Neural progenitor cell (in vitro differentiated cells): ENCODE measurements at regions not wholly inside any gene's neighbourhood (a gene's known extent, or its start where the extent isn't known, plus 50 kb on each side); places are given as distances from the start of the nearest gene placed in this dataset.
A peak's percentile ranks its signal among the peaks of the same experiment; 100 is the strongest.
"Not testable (repeated sequence)": the region's sequence is repeated elsewhere in the genome, so short reads cannot be mapped to it uniquely, and the experiment has no call there.

Experiments used
- DNase-seq: peaks from one replicate; pipeline ENCODE4 v3.0.0-alpha.2; 2016; ENCODE audit warnings: low spot score
- H2AFZ ChIP-seq: fragments of 200-600 bp; sonication (generic); replicated peaks from 2 replicates; pipeline ENCODE4 v1.6.1; 2016; ENCODE audit warnings: antibody characterized with exemption
- H3F3A ChIP-seq: fragments of 200-600 bp; sonication (generic); 2 replicates; pipeline ENCODE4 v1.6.1; 2016; ENCODE audit warnings: antibody characterized with exemption, low read depth
- H3K27ac ChIP-seq: fragments of 200-600 bp; sonication (generic); 2 replicates; pipeline ENCODE4 v1.5.1; 2016; ENCODE audit warnings: mild to moderate bottlenecking
- H3K27me3 ChIP-seq: fragments of 200-600 bp; sonication (generic); 2 replicates; pipeline ENCODE4 v1.6.1; 2016; ENCODE audit warnings: mild to moderate bottlenecking, moderate library complexity
- H3K36me3 ChIP-seq: fragments of 200-600 bp; sonication (generic); 2 replicates; pipeline ENCODE4 v1.5.1; 2016
- H3K4me1 ChIP-seq: fragments of 200-600 bp; sonication (generic); 2 replicates; pipeline ENCODE4 v1.6.1; 2016; ENCODE audit warnings: mixed run types
- H3K4me2 ChIP-seq: fragments of 200-600 bp; sonication (generic); 2 replicates; pipeline ENCODE4 v1.6.1; 2016
- H3K4me3 ChIP-seq: fragments of 200-600 bp; sonication (generic); 2 replicates; pipeline ENCODE4 v1.5.1; 2016
- H3K79me2 ChIP-seq: fragments of 200-600 bp; sonication (generic); 2 replicates; pipeline ENCODE4 v1.6.1; 2016; ENCODE audit warnings: low read depth
- H3K9ac ChIP-seq: fragments of 200-600 bp; sonication (generic); 2 replicates; pipeline ENCODE4 v1.6.1; 2016
- H3K9me3 ChIP-seq: fragments of 200-600 bp; sonication (generic); 2 replicates; pipeline ENCODE4 v1.5.1; 2016; ENCODE audit warnings: low read depth
- H4K20me1 ChIP-seq: fragments of 200-600 bp; sonication (generic); 2 replicates; pipeline ENCODE4 v1.6.1; 2016; ENCODE audit warnings: low read depth
- H3K27ac Mint-ChIP-seq: 3 replicates; pipeline ENCODE4 v1.8.0; 2021; ENCODE audit warnings: mixed read lengths
- H3K27me3 Mint-ChIP-seq: 2 replicates; pipeline ENCODE4 v1.8.0; 2022; ENCODE audit warnings: low read depth, mild to moderate bottlenecking, inconsistent platforms, moderate library complexity, mixed read lengths; ENCODE audit not compliant: insufficient read depth
- H3K36me3 Mint-ChIP-seq: 3 replicates; pipeline ENCODE4 v1.8.0; 2021; ENCODE audit warnings: mixed read lengths
- H3K4me1 Mint-ChIP-seq: 3 replicates; pipeline ENCODE4 v1.8.0; 2021; ENCODE audit warnings: mixed read lengths
- H3K4me3 Mint-ChIP-seq: 3 replicates; pipeline ENCODE4 v1.8.0; 2021; ENCODE audit warnings: mild to moderate bottlenecking, moderate library complexity, mixed read lengths
- H3K9me3 Mint-ChIP-seq: 3 replicates; pipeline ENCODE4 v1.8.0; 2020; ENCODE audit warnings: mixed read lengths
- EZH2 ChIP-seq: fragments of 200-600 bp; sonication (generic); IDR thresholded peaks from 2 replicates; pipeline ENCODE4 v1.6.1; 2017; ENCODE audit warnings: antibody characterized with exemption, mild to moderate bottlenecking, moderate library complexity
- EZH2phosphoT487 ChIP-seq: fragments of 200-600 bp; sonication (generic); IDR thresholded peaks from 2 replicates; pipeline ENCODE4 v1.6.1; 2017; ENCODE audit warnings: antibody characterized with exemption
- TF ChIP-seq, protein P1 (sequence below): fragments of 200-600 bp; sonication (generic); IDR thresholded peaks from 2 replicates; pipeline ENCODE4 v1.5.1; 2017; ENCODE audit warnings: antibody characterized with exemption, mild to moderate bottlenecking

DNA sequence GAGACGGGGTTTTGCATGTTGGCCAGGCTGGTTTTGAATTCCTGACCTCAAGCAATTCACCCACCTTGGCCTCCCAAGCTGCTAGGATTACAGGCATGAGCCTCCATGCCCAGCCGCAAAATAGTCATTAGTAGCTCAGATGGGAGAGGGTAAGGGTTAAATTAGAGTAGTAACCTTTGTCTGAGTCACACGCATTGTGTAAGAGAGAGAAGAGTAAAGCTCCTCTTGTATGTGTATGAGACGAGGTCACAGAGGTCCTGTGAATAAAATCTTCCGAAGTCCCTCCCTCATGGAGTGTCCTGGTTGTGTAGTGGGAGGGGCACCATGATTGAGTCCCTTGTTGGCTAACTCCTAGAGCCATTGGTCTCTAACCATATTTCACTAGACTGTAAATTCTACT lies 85.2 kb upstream of the CDC14C start:
- H3K79me2 ChIP-seq: no peaks in the 10 kb centered on the region
- no peak overlapping the region for H3K4me2 ChIP-seq
- no peaks in the 10 kb centered on the region for H3K27me3 ChIP-seq
- H3K27ac ChIP-seq: no peak overlapping the region
- Mint-ChIP-seq H3K4me1 (no peaks in the 10 kb centered on the region), H3K4me3 (no peak overlapping the region), H3K36me3 (no peaks in the 10 kb centered on the region), H3K27ac (no peak overlapping the region), H3K9me3 (no peaks in the 10 kb centered on the region), H3K27me3 (no peaks in the 10 kb centered on the region)
- H3F3A ChIP-seq: no peaks in the 10 kb centered on the region
- H2AFZ ChIP-seq: no peak overlapping the region
- H3K4me1 ChIP-seq: no peaks in the 10 kb centered on the region
- TF ChIP-seq EZH2phosphoT487: no peak
- TF ChIP-seq EZH2: no peak
- TF ChIP-seq, protein P1, sequence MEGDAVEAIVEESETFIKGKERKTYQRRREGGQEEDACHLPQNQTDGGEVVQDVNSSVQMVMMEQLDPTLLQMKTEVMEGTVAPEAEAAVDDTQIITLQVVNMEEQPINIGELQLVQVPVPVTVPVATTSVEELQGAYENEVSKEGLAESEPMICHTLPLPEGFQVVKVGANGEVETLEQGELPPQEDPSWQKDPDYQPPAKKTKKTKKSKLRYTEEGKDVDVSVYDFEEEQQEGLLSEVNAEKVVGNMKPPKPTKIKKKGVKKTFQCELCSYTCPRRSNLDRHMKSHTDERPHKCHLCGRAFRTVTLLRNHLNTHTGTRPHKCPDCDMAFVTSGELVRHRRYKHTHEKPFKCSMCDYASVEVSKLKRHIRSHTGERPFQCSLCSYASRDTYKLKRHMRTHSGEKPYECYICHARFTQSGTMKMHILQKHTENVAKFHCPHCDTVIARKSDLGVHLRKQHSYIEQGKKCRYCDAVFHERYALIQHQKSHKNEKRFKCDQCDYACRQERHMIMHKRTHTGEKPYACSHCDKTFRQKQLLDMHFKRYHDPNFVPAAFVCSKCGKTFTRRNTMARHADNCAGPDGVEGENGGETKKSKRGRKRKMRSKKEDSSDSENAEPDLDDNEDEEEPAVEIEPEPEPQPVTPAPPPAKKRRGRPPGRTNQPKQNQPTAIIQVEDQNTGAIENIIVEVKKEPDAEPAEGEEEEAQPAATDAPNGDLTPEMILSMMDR: no peak
- H3K9ac ChIP-seq: no peak overlapping the region
- no peak overlapping the region for H3K4me3 ChIP-seq
- DNase-seq: peak; percentile 7
- H3K36me3 ChIP-seq: no peaks in the 10 kb centered on the region
- H3K9me3 ChIP-seq: no peaks in the 10 kb centered on the region
- no peaks in the 10 kb centered on the region for H4K20me1 ChIP-seq

DNA sequence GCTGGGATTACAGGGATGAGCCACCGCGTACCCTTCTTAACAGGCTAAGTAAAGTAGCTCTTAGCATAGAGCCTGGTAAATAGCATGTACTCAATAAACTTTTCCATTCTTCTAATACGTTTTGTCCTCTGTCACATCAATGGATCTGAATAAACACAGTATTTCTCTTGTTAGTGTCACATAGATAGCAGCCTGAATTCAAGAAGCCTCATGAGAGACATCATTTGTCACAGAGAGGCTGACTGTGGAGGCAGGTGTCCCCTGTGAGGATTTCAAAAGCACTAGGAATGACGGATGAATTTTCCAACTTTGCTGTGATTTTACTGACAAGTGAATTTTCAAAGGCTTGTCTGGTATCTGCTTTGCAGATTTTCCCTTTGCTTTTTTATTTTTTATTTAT lies 82.6 kb upstream of the CDC14C start:
- Histone ChIP-seq H3K79me2 (no peaks in the 10 kb centered on the region), H4K20me1 (no peaks in the 10 kb centered on the region), H3K9me3 (no peaks in the 10 kb centered on the region), H3K4me2 (no peak overlapping the region), H3K9ac (no peak overlapping the region), H3K4me3 (no peak overlapping the region), H3F3A (no peaks in the 10 kb centered on the region), H2AFZ (no peak overlapping the region), H3K4me1 (no peaks in the 10 kb centered on the region), H3K27me3 (no peaks in the 10 kb centered on the region), H3K36me3 (no peaks in the 10 kb centered on the region), H3K27ac (no peak overlapping the region)
- TF ChIP-seq EZH2 (no peak), EZH2phosphoT487 (no peak)
- TF ChIP-seq, protein P1: no peak
- Mint-ChIP-seq H3K36me3 (no peaks in the 10 kb centered on the region), H3K9me3 (peaks cover 4% of the 10 kb centered on the region), H3K27ac (no peak overlapping the region), H3K4me1 (no peaks in the 10 kb centered on the region), H3K4me3 (no peak overlapping the region), H3K27me3 (no peaks in the 10 kb centered on the region)
- DNase-seq: no peak

DNA sequence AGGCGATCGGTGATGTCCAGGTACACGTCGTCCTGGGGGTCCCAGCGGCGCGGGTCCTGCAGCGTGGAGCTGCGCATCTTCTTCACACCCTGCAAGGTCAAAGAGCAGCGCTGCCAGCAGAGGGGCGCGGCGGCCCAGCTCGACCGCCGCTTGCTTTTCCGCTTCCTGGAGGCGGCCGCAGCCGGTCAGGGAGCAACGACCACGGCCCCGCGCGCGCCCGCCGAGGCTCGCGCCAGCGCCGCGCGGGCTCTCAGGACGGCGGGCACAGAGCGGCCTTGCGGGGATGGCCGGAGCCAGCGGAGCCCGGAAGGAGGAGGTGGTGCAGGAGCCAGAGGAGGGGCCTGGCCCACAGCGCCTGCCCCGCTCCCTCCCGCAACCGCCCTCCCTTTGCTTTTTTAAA lies 76.4 kb upstream of the CDC14C start:
- H3K36me3 Mint-ChIP-seq: no peaks in the 10 kb centered on the region

DNA sequence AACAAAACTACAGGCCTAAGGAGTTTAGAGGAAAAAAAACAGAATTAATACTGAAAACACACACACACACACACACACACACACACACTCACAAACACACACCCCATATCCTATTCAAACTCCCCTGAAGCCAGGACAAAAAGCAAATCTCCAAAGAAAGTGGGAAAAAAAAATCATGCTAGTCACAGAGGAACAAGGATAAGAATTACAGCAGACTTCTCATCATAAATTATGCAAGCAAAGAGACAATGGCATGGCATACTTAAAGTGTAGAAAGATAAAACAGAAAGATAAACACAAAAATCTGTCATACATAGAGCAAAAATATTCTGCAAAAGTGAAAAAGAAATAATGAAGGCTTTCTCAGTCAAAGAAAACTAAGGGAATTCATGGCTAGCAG lies 63.9 kb upstream of the CDC14C start:
- H3K27ac Mint-ChIP-seq, DNase-seq, H3K36me3 ChIP-seq, H3K27me3 ChIP-seq, H3K79me2 ChIP-seq, H3K4me3 ChIP-seq, H3F3A ChIP-seq, H3K4me3 Mint-ChIP-seq, H3K9me3 ChIP-seq, H3K4me1 ChIP-seq, H3K4me2 ChIP-seq, H3K36me3 Mint-ChIP-seq, H3K4me1 Mint-ChIP-seq, H2AFZ ChIP-seq, H3K27me3 Mint-ChIP-seq, H3K27ac ChIP-seq, H4K20me1 ChIP-seq, H3K9ac ChIP-seq: not testable (repeated sequence)
- peaks cover 15% of the 10 kb centered on the region for H3K9me3 Mint-ChIP-seq

More for the DNA sequence above, 76.4 kb upstream of the CDC14C start:
- Histone ChIP-seq H2AFZ (no peak overlapping the region), H3F3A (no peaks in the 10 kb centered on the region), H3K36me3 (no peaks in the 10 kb centered on the region), H3K9me3 (no peaks in the 10 kb centered on the region), H3K4me3 (no peak overlapping the region), H3K27ac (no peak overlapping the region), H3K9ac (no peak overlapping the region), H3K27me3 (no peaks in the 10 kb centered on the region), H3K79me2 (no peaks in the 10 kb centered on the region), H4K20me1 (no peaks in the 10 kb centered on the region), H3K4me2 (no peak overlapping the region), H3K4me1 (no peaks in the 10 kb centered on the region)
- Mint-ChIP-seq H3K27ac (no peak overlapping the region), H3K9me3 (peaks cover 4% of the 10 kb centered on the region), H3K4me3 (no peak overlapping the region), H3K27me3 (no peaks in the 10 kb centered on the region), H3K4me1 (no peaks in the 10 kb centered on the region)
- no peak for TF ChIP-seq EZH2
- TF ChIP-seq EZH2phosphoT487: no peak
- TF ChIP-seq, protein P1: no peak
- DNase-seq: no peak
